SK-N-MC (cell line): ENCODE measurements at regions not wholly inside any gene's neighbourhood (a gene's known extent, or its start where the extent isn't known, plus 50 kb on each side); places are given as distances from the start of the nearest gene placed in this dataset.

ENCODE experiments used
- EZH2 ChIP-seq: fragments of 200-600 bp; sonication (generic); IDR thresholded peaks from one replicate; pipeline ENCODE4 v1.6.1; 2017; ENCODE audit warnings: antibody characterized with exemption
- FOXP2 ChIP-seq: optimal IDR thresholded peaks from 2 replicates; pipeline ENCODE3; 2011; ENCODE audit warnings: mild to moderate bottlenecking, moderate library complexity; ENCODE audit not compliant: insufficient read depth; ENCODE audit errors: extremely low read length, control extremely low read depth
- POLR2AphosphoS5 ChIP-seq: IDR thresholded peaks from 2 replicates; pipeline ENCODE4 v1.6.1; 2012; ENCODE audit warnings: mild to moderate bottlenecking, low read depth, low read length, borderline replicate concordance

GRCh38 chr4:25524663-25525062 is 131.0 kb upstream of the SLC34A2 start:
- TF ChIP-seq POLR2AphosphoS5 (no peak), FOXP2 (no peak), EZH2 (no peak)
